Stimulated activated CD8-positive, alpha-beta memory T cell treated with anti-CD3 and anti-CD28 coated beads, Interleukin-4, amount 100 ng/mL, for 48 hours (primary cell): ENCODE measurements at regions not wholly inside any gene's neighbourhood (a gene's known extent, or its start where the extent isn't known, plus 50 kb on each side); places are given as distances from the start of the nearest gene placed in this dataset.
A peak's percentile ranks its signal among the peaks of the same experiment; 100 is the strongest.

ENCODE experiments used
- DNase-seq: peaks from one replicate; pipeline ENCODE4 v3.0.0-alpha.2; 2020

DNA sequence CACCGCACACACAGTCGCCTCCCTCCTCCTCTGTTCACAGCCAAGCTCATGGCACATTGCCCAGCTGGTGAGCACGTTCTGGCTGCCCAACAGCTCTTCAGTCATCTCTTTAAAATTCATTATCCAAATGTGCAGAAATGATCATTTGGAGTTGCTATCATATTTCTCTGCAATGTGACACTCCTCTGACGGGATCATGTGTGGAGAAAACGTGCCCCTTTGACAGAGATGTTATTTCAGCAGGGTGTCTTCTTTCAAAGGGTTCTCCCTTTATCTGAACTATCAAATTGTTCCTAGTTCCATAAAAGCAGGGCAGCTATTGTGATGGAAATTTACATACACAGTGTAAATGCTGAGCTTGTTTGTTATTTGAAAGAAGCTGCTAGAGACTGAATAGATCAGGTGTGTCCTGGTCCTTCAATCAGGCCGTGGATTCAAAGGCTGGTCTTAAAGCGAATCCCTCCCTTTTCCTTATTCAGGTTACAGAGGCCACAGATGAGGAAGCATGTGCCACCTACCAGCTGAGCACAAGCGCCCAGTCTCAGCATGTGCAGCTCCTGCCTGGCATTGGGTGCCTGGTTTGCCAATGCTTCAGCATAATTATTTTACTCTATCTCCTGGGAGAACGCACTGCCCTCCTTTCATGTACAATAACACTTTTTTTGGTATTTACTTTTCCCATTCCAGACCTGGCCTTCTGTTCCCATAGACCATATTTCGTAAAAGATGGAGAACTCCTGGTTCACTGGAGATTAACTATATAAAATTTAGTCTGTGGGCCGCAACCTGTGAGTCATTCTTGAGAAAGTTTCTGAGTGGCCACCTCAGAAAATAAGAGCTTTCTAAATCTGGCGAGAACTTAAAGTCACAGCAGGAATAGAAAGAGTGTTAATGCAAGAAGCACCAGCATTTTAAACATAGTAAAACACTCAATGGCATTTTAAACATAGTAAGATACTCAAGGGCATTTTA lies 433.7 kb downstream of the ENC1 start:
- no peak for DNase-seq

DNA sequence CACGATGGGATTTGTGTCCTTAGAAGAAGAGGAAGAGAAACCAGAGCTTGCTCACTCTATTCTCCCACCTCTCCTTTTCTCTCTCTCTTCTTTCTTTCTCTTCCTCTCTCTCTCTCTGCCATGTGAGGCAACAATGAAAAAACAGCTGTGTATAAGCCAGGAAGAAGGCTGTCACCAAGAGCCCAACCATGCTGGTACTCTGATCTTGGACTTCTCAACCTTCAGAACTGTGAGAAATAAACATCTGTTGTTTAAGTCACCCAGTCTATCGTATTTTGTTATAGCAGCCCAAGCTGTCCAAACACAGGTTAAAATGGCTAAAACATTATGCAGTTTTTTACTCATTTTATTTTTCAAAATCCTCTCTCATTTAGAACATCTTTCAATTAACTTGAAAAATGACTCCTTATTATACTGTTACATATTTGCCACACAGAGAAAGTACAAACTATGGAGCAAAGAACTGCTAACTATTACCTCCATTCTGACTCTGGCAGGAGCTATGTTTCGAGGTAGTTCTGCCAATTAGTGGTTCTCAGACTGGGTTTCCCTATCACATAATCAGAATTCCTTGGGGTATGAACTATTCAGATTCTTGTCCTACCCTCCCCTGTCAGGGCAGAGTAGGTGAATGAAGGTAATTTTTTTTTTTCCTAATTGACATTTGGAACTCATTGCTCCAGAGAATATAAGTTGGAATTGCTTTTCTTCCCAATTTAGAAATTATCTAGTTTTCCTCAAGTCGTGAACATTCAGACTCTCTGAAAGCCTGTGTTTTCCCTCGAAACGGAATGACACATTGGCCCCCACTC lies 434.6 kb downstream of the ENC1 start:
- DNase-seq = no peak

DNA sequence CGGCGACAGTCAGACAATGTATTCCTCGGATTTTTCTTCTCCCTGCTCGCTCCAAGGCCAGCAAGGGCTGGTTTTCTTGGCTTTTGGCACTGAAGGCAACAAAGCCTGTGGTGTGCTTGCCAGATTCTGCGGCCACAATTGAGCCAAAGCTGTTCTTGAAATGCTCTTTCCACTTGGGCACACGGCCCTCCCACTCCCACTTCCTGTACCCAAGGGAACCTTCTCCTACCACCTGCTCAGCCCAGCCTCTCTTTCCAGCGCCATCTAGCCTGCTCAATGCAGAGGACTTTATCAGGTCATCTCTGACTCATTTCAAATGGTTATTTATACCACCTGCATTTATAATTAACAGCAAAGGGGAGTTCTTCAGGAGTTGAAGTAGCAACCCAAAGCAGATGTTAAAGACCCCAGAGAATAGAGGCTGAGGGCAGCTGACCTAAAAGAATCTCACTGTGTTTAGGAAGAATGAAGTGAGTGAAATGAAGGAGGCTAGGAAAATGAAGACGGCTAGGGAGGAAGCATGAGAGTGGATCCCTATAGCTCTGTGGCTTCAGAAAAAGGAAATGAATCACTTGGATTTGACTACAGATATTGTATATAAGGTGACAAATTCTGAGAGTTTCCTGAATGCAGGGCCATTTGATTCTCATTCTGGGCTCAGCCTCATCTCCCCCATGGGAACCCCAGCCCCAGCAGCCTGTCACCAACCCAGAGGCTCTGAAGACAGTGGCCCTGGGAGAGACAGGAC lies 439.0 kb downstream of the ENC1 start:
- peak; percentile 29 for DNase-seq

DNA sequence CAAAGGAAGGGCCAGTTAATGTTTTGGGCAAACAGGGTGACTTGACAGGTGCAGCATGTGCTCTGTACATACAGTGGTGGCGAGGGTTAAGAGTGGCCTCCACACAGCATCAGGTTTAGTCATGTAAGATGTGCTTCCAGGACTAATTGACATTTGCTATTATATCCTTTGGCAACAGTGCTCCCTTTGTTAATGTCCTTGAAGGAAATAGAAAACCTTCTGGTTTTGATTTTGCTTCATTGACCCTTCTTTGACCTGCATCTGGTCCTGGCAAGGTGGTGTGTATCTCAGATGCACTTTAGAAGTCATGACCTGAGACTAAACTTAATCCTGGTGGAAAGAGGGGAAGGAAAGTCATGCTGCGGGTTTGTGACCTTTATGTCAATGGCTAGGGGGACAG lies 440.0 kb downstream of the ENC1 start:
- DNase-seq = no peak

DNA sequence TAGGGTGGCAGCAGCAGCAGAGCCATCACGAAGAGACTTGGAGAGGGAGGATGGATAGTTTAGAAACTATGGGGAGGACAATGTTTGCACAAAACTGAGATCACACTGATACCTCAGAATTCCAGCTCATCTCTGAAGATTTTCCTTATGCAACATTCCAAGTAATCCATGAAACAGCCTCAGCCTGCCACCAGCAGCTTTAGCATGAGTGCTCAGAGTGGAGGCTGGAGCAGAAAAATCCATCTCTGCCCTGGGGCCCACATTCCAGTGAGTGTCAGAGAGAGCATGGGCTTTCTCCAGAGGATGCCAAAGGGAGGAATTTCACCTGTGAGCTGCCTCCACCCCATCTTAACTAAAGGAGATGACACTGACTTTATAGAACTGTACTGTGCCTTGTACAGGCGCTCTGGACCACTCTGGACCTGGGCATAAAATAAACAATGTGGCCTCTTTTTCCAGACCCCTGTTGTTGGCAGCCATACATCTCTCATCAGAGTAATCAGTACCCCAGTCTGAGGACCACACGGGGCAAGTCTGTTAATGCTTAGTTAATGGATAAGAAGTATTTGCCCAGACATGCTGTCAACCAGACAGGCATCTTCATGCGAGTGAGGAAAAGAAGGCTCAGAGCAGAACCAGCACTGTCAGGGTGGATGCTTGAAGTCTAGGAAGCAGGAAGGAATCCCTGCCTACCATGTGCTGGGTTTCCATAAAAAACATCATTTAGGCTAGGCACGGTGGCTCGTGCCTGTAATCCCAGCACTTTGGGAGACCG lies 440.9 kb downstream of the ENC1 start:
- DNase-seq = no peak

DNA sequence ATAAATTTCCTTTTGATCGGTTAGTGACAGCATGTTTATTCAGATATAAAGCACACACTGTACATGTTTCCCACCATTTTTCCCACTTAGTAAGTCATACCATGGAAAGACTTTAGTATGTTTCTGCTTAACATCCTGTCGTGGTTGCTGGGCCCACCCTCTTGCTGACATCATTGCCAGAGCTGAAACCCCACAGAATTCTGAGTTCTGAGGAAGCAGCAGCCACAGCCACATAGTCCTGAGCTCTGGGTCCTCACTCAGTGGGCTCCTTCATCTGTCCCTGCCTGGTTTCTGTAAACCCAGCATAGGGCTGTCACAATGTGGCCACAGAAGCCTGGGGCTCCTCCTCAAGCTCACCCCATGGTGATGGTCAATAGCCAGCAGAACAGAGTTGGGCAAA lies 441.5 kb downstream of the ENC1 start:
- peak; percentile 55 for DNase-seq

DNA sequence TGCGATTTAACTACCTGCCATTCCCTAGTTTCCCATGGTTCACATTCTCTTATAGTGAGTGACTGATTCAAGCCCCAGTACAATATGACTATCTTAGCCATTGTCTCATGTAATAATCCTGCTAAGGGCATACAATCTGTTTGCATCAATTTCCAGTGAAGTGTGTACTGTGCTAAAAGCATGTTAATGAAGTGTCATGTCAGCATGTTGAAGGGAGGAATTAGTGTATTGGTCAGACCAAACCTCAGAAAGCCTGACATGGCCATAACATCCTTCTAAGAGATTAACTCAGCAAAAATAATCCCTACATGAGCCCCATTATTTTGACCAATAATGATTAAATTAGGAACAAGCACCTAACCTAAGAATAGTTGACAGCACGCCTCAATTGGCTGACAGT lies 442.4 kb downstream of the ENC1 start:
- DNase-seq = no peak

DNA sequence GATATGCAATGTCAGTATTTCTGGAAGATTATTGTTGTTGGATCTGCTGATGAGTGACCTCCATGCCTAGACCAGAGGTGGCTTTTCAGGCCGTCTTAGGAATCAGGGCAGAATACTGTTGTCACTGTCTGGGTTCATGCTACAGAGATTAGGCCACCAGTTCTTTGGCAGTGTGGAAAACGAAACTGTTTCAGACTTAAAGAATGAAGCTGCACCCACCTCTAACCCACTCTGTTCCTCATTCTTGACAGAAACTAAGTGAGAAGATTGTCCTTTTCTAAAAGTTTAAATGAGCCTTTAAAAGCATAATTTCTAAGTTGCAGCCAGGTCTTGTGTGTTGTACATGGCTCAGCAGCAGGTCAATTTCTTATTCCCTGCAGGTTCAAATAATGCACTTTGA lies 444.3 kb downstream of the ENC1 start:
- DNase-seq = no peak

DNA sequence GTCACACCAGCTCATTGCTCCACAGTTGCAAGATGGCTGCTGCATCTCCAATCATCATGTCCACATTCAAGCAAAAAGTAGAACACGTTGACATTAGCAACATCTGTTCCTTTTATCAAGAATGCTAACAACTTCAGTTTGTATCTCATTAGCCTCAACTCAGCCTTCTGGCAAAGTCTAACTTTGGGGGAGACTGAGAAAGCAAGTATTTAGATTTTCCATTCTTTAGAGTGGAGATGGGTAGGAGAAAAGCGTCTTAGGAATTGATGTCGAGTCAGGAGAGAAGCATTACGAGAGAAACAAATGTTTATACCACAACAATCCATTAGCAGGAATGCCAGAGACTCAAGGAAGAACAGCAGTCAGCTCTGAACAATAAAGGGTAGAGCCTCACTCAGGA lies 446.3 kb downstream of the ENC1 start:
- no peak for DNase-seq

DNA sequence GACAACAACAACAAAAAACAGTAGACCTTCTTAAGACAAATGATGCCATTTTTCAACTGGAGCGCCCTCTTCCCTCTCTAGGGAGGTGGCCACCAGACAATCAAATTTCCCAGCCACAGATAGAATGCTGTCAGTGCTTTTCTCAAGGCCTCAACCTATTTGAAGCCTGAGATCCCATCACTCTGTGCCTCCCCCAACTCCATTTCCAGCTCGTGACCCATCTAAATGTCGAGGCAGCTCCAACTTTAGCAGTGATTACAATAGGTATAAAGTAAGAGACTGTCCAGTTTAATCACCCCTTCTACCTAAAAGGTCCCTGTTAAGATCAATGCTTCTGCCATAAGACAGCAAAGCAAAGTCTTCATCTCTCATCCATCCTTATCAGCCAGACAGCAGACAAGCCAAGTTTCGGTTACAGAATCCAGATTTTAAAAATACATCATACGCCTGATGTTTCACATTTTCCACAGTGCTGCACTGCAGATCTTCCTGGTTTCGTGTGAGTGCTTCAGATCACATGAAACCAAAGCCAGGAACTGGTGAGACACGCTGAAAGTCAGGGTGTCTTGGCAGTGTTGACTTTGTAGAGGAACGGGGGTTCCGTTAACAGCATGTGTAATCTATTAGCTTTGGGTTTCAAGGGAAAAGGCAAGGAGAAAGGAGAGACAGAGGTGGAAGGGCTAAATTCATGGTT lies 447.8 kb downstream of the ENC1 start:
- DNase-seq = no peak

DNA sequence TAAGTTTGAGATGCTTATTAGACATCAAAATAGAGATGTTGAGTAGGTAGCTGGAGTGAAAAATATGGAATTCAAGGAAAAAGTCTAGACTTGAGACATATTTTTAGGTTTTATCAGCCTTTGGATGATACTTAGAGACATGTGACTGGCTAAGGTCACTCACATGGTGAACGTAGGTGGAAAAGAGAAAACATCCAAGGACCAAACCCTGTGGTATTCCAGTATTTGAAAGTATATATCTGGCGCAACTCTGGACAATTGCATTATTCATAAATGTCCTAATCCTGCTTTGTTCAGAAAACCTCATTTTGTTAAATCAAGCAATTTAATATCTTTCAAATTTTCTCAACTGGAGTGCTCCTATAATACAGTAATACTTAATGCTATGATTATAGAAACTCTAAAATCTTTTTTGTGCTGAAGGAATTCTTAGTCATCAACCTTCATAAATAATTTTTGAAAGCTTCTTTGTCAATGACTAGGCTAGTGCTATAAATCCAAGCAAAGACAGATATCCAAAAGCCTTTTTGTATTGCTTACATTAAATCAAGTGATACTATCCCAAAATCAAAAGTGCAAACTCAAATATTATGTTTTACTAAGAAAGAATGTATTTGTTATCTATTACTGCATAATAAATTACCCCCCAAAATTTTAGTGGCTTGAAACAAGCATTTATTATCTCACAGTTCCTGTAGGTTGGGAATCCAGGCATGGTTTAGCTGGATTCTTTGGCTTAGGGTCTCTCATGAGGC lies 452.0 kb downstream of the ENC1 start:
- no peak for DNase-seq

DNA sequence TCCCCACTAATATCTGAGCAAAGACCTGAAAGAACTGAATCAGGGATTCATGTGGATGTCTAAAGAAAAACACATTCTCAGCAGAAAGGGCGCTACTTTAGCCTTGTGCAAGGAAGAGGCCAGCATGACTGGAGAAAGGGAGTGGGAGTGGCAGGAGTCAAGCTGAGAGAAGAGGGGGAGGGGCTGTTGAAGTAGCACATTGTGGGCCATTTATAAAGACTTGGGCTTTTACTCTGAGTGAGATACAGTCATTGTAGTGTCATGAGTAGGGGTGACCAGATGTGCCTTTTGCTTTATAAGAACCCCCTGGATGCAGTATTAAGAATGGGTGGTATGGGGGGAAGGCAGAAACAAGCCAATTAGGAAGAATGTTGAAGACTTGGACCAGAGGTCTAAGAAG lies 452.8 kb downstream of the ENC1 start:
- DNase-seq = no peak

DNA sequence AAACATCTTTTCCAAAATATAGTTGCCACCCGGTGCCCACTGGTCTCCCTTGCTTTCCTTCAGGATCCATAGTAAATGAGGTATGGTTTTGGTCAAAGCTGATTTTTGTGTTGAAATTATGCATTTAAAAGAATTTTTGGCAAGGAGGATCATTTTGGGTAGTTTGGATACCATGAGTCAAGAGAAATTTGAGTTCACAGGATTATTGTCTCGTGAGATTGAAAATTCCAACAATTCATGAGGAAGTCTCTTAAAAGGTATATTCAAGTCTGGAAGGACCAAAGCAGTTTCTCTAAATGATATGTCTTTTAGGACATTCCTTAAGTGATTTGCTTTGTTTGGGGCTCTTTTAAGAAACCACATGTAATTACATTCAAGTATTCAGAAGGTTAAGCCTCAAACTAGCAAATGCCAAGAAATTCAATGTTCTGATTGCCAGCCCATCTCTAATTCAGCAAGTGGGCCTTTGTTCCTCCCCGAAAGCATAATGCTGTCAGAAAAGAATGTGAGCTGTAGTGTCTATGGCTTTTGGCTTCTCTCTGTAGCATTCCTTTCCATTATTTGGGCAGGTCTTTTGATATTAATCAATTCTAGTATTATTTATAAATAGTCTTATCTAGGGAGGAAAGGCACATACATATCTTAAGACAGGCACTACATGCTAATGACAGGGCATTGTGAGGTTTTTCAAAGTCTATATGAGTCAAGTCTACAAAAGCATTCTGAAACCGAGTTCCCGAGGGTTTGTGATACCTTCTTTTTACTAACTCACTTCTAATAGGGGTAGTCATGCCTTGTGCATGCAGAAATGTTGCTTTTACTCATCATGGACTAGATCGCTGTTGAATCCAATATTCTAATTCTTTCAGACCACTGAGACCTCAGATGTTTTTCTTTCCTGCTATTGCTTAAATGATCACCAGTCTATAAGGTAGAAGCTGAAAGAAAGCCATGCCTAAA lies 453.9 kb downstream of the ENC1 start:
- DNase-seq = no peak

DNA sequence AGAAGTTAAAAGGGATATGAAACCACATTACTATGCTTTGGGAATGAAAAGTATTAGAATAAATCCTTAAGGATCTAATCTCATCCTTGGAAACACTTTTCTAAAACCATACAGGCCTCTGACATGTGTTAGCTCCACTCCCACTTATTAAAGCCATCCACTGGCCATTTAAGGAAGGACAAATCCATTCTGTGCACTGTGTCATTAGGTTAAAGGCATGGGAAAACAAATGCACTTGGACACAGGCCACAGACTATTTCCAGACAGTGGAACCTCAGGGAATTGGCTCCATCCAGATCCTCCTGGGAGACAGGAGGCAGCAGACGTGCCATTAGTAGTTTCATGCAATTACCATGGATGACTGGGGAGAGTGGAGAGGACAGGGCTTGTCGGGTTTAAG lies 454.9 kb downstream of the ENC1 start:
- DNase-seq = no peak

DNA sequence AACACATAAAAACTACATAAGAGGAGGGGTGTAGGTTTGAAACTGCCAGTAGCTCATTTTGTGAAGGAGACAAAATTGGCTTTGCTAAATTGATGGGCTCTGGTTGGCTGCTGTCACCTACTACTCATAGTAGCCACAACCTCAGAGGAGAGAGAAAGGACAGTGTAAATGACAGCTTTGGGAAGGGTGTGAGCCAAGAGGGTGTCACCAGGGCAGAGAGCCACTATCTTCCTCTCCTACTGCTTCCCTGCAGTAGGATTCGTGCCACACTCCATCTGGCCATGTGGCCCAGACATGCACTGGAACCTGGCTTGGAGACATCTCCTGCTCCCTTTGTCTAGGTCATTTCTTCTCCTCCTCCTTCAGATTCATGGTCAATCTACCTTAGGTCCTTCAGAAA lies 455.9 kb downstream of the ENC1 start:
- DNase-seq = no peak

DNA sequence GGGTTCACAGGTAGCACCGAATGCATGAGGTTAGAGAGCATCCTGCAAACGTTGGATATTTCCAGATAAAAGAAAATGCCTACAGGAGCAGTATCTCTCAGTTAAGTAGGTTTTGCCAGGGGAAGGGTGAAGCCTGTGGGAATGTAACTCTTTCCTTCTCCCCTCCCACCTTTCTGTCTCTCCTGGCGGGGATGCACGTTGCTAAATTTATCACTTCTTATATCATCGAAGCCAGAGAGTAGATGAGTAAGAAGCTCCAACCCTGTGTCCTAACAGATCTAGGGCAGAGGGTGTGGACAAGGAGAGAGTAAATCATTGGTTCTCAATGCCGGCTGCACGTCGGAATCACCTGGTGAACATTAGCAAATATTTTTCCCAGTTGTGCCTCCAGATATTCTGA lies 457.5 kb downstream of the ENC1 start:
- DNase-seq = no peak

DNA sequence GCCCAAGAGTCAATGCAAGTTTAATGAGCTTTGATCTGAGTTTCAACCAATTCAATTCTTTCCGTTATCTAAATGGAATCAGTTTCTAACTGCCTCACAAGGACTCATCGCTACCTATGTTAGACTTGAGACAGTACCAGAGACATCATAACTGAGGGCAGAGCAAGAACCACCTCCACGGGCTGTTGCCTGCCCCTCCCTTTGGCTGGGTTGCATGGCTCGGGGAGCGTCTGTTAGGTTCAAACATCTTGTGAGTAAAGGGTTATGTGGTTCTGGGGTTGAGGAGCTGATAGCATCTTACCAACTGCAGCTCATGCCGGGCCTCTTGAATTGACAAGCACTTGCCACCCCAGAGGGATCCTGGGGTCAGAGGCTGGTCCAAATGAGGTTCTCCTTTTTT lies 457.9 kb downstream of the ENC1 start:
- peak; percentile 49 for DNase-seq

DNA sequence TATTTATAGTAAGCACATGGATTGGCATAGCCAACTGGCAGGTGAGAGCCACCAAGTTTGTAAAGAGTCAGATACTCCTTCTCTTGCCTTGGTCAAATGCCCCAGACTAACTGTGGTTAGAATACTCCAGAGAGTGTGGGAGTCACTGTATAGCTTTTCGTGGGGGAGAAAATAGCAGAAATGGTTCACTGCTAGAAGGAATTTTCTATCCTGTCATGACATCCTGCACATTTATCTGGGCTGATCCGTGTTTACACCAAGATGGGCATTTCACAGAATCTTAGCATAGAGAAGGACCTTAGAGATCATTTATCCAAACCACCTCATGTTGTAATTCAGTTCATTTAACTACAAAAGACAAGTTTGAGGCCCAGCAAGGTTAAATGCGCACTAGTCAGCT lies 460.8 kb downstream of the ENC1 start:
- no peak for DNase-seq

DNA sequence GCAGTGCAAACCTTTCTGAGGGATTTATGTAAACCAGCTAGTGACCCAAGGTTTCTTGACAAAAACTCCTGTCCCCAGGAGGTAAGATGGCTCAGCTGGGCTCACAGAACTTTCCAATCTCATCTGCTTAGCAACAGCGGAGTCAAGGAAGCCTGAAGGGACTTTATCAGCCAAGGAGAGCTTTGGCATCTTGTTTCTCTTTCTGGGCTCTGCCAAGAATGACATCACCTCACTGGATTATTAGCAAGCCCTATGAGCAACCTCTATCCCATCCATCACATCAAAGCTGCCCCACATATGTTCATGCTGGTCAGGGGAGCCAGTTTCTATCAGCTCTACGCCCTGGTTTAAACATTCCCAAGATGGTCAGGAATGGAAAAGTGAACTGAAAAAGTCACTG lies 461.3 kb downstream of the ENC1 start:
- DNase-seq = no peak

DNA sequence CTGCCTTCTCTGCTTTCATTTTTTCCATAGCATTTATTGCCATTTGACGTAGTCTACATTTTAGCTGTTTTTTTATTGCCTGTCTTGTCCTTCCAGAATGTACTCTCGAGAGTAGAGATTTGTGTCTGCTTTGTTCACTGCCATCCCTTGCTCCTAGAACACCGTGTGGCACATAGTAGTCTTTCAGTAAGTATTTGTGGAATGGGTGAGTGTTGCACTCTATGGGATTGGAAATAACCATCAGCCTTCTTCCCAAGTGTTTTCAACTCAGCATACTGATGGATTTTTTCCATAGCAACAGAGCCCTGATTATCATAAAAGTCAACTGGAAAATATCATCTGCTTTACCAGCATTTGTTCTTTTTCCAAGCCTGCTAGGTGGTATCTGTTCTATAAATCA lies 462.6 kb downstream of the ENC1 start:
- DNase-seq = no peak
